ENCODE measurements at regions not wholly inside any gene's neighbourhood (a gene's known extent, or its start where the extent isn't known, plus 50 kb on each side); places are given as distances from the start of the nearest gene placed in this dataset.
"Not testable (repeated sequence)": the region's sequence is repeated elsewhere in the genome, so short reads cannot be mapped to it uniquely, and the experiment has no call there.

GRCh38 chr11:42417691-42418090 lies 894.1 kb upstream of the API5 start:
- no peak for TF ChIP-seq CTCF (IDR thresholded peaks at IDR 0.05; ENCODE audit: extremely low read depth, insufficient read depth, missing control alignments)
- no peak for DNase-seq (ENCODE audit: low spot score)
- in situ Hi-C loops (cut with MboI; ENCODE audit: low pct_unique_long_range_greater_than_20kb, low sequenced_read_pairs, unreplicated experiment): no loop called here

- TF ChIP-seq CTCF (IDR thresholded peaks at IDR 0.05; ENCODE audit: extremely low read depth, insufficient read depth, missing control alignments): no peak
- no peak for DNase-seq (ENCODE audit: low spot score)
- in situ Hi-C loops (cut with MboI; ENCODE audit: low pct_unique_long_range_greater_than_20kb, low sequenced_read_pairs, unreplicated experiment): no loop called here
Measured at GRCh38 chr11:42422090-42422489, 889.7 kb upstream of the API5 start.

- DNase-seq (ENCODE audit: low spot score); in situ Hi-C loops (cut with MboI; ENCODE audit: low pct_unique_long_range_greater_than_20kb, low sequenced_read_pairs, unreplicated experiment): not testable (repeated sequence)
Measured at GRCh38 chr11:42434911-42435310, 876.9 kb upstream of the API5 start.

GRCh38 chr11:42444406-42444805 lies 867.4 kb upstream of the API5 start:
- in situ Hi-C loops (cut with MboI; ENCODE audit: low pct_unique_long_range_greater_than_20kb, low sequenced_read_pairs, unreplicated experiment): no loop called here
- no peak for DNase-seq (ENCODE audit: low spot score)
- no peak for TF ChIP-seq CTCF (IDR thresholded peaks at IDR 0.05; ENCODE audit: extremely low read depth, insufficient read depth, missing control alignments)

- no peak for DNase-seq (ENCODE audit: low spot score)
- in situ Hi-C loops (cut with MboI; ENCODE audit: low pct_unique_long_range_greater_than_20kb, low sequenced_read_pairs, unreplicated experiment): no loop called here
- no peak for TF ChIP-seq CTCF (IDR thresholded peaks at IDR 0.05; ENCODE audit: extremely low read depth, insufficient read depth, missing control alignments)
Measured at GRCh38 chr11:42462558-42463310, 849.1 kb upstream of the API5 start.

- no peak for TF ChIP-seq CTCF (IDR thresholded peaks at IDR 0.05; ENCODE audit: extremely low read depth, insufficient read depth, missing control alignments)
- no peak for DNase-seq (ENCODE audit: low spot score)
- in situ Hi-C loops (cut with MboI; ENCODE audit: low pct_unique_long_range_greater_than_20kb, low sequenced_read_pairs, unreplicated experiment): no loop called here
Measured at GRCh38 chr11:42465623-42466022, 846.2 kb upstream of the API5 start.

GRCh38 chr11:42473106-42473505 lies 838.7 kb upstream of the API5 start:
- no peak for TF ChIP-seq CTCF (IDR thresholded peaks at IDR 0.05; ENCODE audit: extremely low read depth, insufficient read depth, missing control alignments)

More at GRCh38 chr11:42473106-42473505, 838.7 kb upstream of the API5 start:
- DNase-seq (ENCODE audit: low spot score): no peak
- in situ Hi-C loops (cut with MboI; ENCODE audit: low pct_unique_long_range_greater_than_20kb, low sequenced_read_pairs, unreplicated experiment): no loop called here
